Neural progenitor cell (in vitro differentiated cells): ENCODE measurements at regions not wholly inside any gene's neighbourhood (a gene's known extent, or its start where the extent isn't known, plus 50 kb on each side); places are given as distances from the start of the nearest gene placed in this dataset.

Experiments used
- CTCF ChIP-seq: fragments of 200-600 bp; sonication (generic); IDR thresholded peaks from 2 replicates; pipeline ENCODE4 v1.5.1; 2017; ENCODE audit warnings: antibody characterized with exemption, mild to moderate bottlenecking
- EZH2phosphoT487 ChIP-seq: fragments of 200-600 bp; sonication (generic); IDR thresholded peaks from 2 replicates; pipeline ENCODE4 v1.6.1; 2017; ENCODE audit warnings: antibody characterized with exemption

GRCh38 chr6:150723345-150723658 lies 123.6 kb downstream of the PLEKHG1 start:
- TF ChIP-seq EZH2phosphoT487 (no peak), CTCF (no peak)
